ENCODE measurements at regions not wholly inside any gene's neighbourhood (a gene's known extent, or its start where the extent isn't known, plus 50 kb on each side); places are given as distances from the start of the nearest gene placed in this dataset.

- H3K4me3 ChIP-seq (ENCODE audit: low read length in 2 of 2) = no peak overlapping the region
- no peaks in the 10 kb centered on the region for H3K4me1 ChIP-seq (ENCODE audit: control insufficient read depth, insufficient read depth, low read length)
- no peaks in the 10 kb centered on the region for H3K27me3 ChIP-seq (ENCODE audit: control insufficient read depth in 1 of 2, insufficient read depth in 2 of 2, low read length in 2 of 2)
- no peak overlapping the region for H3K9ac ChIP-seq (ENCODE audit: low read length in 2 of 2)
- no peaks in the 10 kb centered on the region for H3K36me3 ChIP-seq (ENCODE audit: control insufficient read depth in 2 of 2, insufficient read depth in 2 of 2, low read length in 2 of 2)
- no peaks in the 10 kb centered on the region for H3K9me3 ChIP-seq (ENCODE audit: control insufficient read depth in 2 of 2, low read length in 2 of 2)
- H3K27ac ChIP-seq (ENCODE audit: low read length) = no peak overlapping the region
Measured at GRCh38 chr4:23234018-23234417, 541.3 kb downstream of the GBA3 start.

GRCh38 chr4:23233596-23233995 is 540.9 kb downstream of the GBA3 start:
- H3K4me1 ChIP-seq (ENCODE audit: control insufficient read depth, insufficient read depth, low read length) = no peaks in the 10 kb centered on the region
- H3K27me3 ChIP-seq (ENCODE audit: control insufficient read depth in 1 of 2, insufficient read depth in 2 of 2, low read length in 2 of 2) = no peaks in the 10 kb centered on the region
- H3K9me3 ChIP-seq (ENCODE audit: control insufficient read depth in 2 of 2, low read length in 2 of 2) = no peaks in the 10 kb centered on the region
- H3K36me3 ChIP-seq (ENCODE audit: control insufficient read depth in 2 of 2, insufficient read depth in 2 of 2, low read length in 2 of 2) = no peaks in the 10 kb centered on the region
- H3K4me3 ChIP-seq (ENCODE audit: low read length in 2 of 2) = no peak overlapping the region
- no peak overlapping the region for H3K9ac ChIP-seq (ENCODE audit: low read length in 2 of 2)
- no peak overlapping the region for H3K27ac ChIP-seq (ENCODE audit: low read length)

- H3K4me1 ChIP-seq (ENCODE audit: control insufficient read depth, insufficient read depth, low read length) = no peaks in the 10 kb centered on the region
- H3K9me3 ChIP-seq (ENCODE audit: control insufficient read depth in 2 of 2, low read length in 2 of 2) = no peaks in the 10 kb centered on the region
- H3K27ac ChIP-seq (ENCODE audit: low read length) = no peak overlapping the region
- H3K4me3 ChIP-seq (ENCODE audit: low read length in 2 of 2) = no peak overlapping the region
- H3K36me3 ChIP-seq (ENCODE audit: control insufficient read depth in 2 of 2, insufficient read depth in 2 of 2, low read length in 2 of 2) = no peaks in the 10 kb centered on the region
- no peaks in the 10 kb centered on the region for H3K27me3 ChIP-seq (ENCODE audit: control insufficient read depth in 1 of 2, insufficient read depth in 2 of 2, low read length in 2 of 2)
- H3K9ac ChIP-seq (ENCODE audit: low read length in 2 of 2) = no peak overlapping the region
Measured at GRCh38 chr4:23232987-23233386, 540.2 kb downstream of the GBA3 start.

- no peak overlapping the region for H3K9ac ChIP-seq (ENCODE audit: low read length in 2 of 2)
- H3K36me3 ChIP-seq (ENCODE audit: control insufficient read depth in 2 of 2, insufficient read depth in 2 of 2, low read length in 2 of 2) = no peaks in the 10 kb centered on the region
- H3K9me3 ChIP-seq (ENCODE audit: control insufficient read depth in 2 of 2, low read length in 2 of 2) = no peaks in the 10 kb centered on the region
- no peaks in the 10 kb centered on the region for H3K4me1 ChIP-seq (ENCODE audit: control insufficient read depth, insufficient read depth, low read length)
- H3K27me3 ChIP-seq (ENCODE audit: control insufficient read depth in 1 of 2, insufficient read depth in 2 of 2, low read length in 2 of 2) = no peaks in the 10 kb centered on the region
- H3K27ac ChIP-seq (ENCODE audit: low read length) = no peak overlapping the region
- H3K4me3 ChIP-seq (ENCODE audit: low read length in 2 of 2) = no peak overlapping the region
Measured at GRCh38 chr4:23225564-23225963, 532.8 kb downstream of the GBA3 start.

DNA sequence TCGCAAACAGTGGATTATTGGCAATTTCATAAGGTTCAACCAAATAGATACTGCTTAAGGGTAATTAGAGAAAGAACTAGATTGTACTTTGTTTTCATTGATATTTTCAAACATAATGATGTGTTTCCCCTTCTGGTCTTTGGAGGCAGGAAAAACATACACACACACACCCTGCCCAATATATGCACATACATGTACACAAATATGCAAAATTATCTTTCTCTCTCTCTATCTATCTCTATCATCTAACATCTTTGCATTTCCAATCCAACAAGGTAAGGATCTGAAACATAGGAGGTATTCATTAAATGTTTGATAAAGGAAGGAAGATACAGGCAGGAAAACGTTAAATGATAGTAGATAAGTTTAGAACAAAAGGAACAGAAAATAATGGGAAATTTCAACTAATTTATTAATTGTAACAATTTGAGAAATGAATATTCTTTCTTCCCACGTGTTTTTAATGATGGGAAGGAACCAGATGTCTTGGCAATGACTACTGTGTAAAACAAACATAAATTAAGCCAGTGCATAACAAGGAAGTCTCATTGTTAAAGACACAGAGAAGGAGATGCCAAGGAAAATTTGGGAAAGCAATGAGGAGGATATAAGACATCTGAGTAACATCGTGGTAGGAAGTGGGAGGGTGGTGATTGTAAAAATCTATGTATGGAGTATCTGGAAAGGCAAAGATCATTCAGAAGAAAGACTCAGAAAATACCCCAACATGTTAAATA is 532.1 kb downstream of the GBA3 start:
- Histone ChIP-seq H3K27me3 (ENCODE audit: control insufficient read depth in 1 of 2, insufficient read depth in 2 of 2, low read length in 2 of 2) (no peaks in the 10 kb centered on the region), H3K9me3 (ENCODE audit: control insufficient read depth in 2 of 2, low read length in 2 of 2) (no peaks in the 10 kb centered on the region), H3K27ac (ENCODE audit: low read length) (no peak overlapping the region), H3K9ac (ENCODE audit: low read length in 2 of 2) (no peak overlapping the region), H3K4me3 (ENCODE audit: low read length in 2 of 2) (no peak overlapping the region), H3K4me1 (ENCODE audit: control insufficient read depth, insufficient read depth, low read length) (no peaks in the 10 kb centered on the region), H3K36me3 (ENCODE audit: control insufficient read depth in 2 of 2, insufficient read depth in 2 of 2, low read length in 2 of 2) (no peaks in the 10 kb centered on the region)

DNA sequence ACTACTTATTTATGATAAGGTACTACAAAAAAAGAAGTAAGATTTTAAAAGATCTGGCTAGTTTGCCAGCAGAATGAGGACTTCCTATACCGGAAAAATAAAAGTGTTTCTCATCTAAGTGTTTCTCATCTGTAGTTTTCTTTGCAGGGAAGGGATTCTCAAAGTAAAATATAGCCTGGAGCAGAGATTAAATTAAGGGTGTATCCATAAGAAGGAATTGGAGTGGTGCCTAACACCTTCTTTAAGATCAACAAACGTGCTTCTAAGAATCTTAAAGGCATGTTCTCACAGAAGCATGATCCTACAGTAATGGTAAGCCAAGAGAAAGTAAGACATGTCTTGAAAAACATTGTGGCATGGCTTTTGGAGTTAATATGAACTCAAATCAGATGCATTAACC is 528.2 kb downstream of the GBA3 start:
- H3K4me1 ChIP-seq (ENCODE audit: control insufficient read depth, insufficient read depth, low read length) = no peaks in the 10 kb centered on the region
- no peaks in the 10 kb centered on the region for H3K9me3 ChIP-seq (ENCODE audit: control insufficient read depth in 2 of 2, low read length in 2 of 2)
- H3K27ac ChIP-seq (ENCODE audit: low read length) = no peak overlapping the region
- H3K27me3 ChIP-seq (ENCODE audit: control insufficient read depth in 1 of 2, insufficient read depth in 2 of 2, low read length in 2 of 2) = no peaks in the 10 kb centered on the region
- no peak overlapping the region for H3K4me3 ChIP-seq (ENCODE audit: low read length in 2 of 2)
- no peaks in the 10 kb centered on the region for H3K36me3 ChIP-seq (ENCODE audit: control insufficient read depth in 2 of 2, insufficient read depth in 2 of 2, low read length in 2 of 2)
- no peak overlapping the region for H3K9ac ChIP-seq (ENCODE audit: low read length in 2 of 2)

DNA sequence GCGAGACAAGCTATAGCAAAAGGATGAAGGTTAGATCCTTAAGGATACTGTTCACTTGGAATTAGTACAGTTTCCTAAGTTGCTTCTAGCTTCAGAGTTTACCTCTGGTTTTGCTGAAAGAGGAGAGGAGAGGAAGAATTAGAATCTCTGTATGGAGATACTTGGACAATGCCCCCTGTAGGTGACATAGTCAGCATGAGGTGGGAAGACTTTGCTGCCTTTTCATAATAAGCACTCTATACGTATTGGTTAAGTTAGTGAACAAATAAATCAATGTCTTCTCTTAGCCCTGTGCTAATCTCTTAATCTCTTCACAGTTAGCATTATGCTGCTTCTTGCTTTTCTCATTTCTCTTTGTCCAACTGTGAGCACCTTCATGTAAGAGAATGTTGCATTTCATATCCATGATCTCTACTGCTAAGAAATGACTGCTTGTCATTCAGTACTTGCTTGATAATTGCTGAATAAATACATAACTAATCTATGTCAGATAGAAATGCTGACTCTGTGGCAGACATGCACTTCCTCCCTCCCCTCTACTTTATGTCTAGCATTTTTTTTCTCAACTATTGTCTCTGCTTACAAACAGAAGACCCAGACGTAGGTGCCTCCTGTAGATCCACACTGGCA is 527.2 kb downstream of the GBA3 start:
- Histone ChIP-seq H3K27me3 (ENCODE audit: control insufficient read depth in 1 of 2, insufficient read depth in 2 of 2, low read length in 2 of 2) (no peaks in the 10 kb centered on the region), H3K27ac (ENCODE audit: low read length) (no peak overlapping the region), H3K9ac (ENCODE audit: low read length in 2 of 2) (no peak overlapping the region), H3K4me3 (ENCODE audit: low read length in 2 of 2) (no peak overlapping the region), H3K9me3 (ENCODE audit: control insufficient read depth in 2 of 2, low read length in 2 of 2) (no peaks in the 10 kb centered on the region), H3K36me3 (ENCODE audit: control insufficient read depth in 2 of 2, insufficient read depth in 2 of 2, low read length in 2 of 2) (no peaks in the 10 kb centered on the region), H3K4me1 (ENCODE audit: control insufficient read depth, insufficient read depth, low read length) (no peaks in the 10 kb centered on the region)

DNA sequence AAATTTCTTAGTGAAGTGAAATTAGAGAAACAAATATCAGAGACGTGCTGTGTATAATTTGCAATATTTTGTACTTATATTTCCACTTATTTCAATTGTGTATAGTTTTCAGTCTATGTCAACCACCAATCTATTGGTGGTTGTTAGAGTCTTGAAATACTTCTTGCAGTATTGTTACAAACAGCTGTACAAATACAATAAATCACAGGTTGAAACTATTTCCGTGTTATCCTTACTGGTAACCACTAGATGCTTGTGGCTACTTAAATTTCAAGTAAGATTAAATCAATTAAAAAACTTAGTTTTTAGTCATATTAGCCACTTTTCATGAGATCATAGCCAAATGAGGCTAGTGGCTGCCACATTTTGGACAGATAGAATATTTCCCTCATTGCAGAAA is 520.5 kb downstream of the GBA3 start:
- H3K27ac ChIP-seq (ENCODE audit: low read length) = no peak overlapping the region
- no peaks in the 10 kb centered on the region for H3K9me3 ChIP-seq (ENCODE audit: control insufficient read depth in 2 of 2, low read length in 2 of 2)
- no peak overlapping the region for H3K9ac ChIP-seq (ENCODE audit: low read length in 2 of 2)
- no peaks in the 10 kb centered on the region for H3K4me1 ChIP-seq (ENCODE audit: control insufficient read depth, insufficient read depth, low read length)
- H3K27me3 ChIP-seq (ENCODE audit: control insufficient read depth in 1 of 2, insufficient read depth in 2 of 2, low read length in 2 of 2) = no peaks in the 10 kb centered on the region
- H3K4me3 ChIP-seq (ENCODE audit: low read length in 2 of 2) = no peak overlapping the region
- no peaks in the 10 kb centered on the region for H3K36me3 ChIP-seq (ENCODE audit: control insufficient read depth in 2 of 2, insufficient read depth in 2 of 2, low read length in 2 of 2)

- no peaks in the 10 kb centered on the region for H3K27me3 ChIP-seq (ENCODE audit: control insufficient read depth in 1 of 2, insufficient read depth in 2 of 2, low read length in 2 of 2)
- H3K36me3 ChIP-seq (ENCODE audit: control insufficient read depth in 2 of 2, insufficient read depth in 2 of 2, low read length in 2 of 2) = no peaks in the 10 kb centered on the region
- no peak overlapping the region for H3K9ac ChIP-seq (ENCODE audit: low read length in 2 of 2)
Measured at GRCh38 chr4:23212558-23212957, 519.8 kb downstream of the GBA3 start.

DNA sequence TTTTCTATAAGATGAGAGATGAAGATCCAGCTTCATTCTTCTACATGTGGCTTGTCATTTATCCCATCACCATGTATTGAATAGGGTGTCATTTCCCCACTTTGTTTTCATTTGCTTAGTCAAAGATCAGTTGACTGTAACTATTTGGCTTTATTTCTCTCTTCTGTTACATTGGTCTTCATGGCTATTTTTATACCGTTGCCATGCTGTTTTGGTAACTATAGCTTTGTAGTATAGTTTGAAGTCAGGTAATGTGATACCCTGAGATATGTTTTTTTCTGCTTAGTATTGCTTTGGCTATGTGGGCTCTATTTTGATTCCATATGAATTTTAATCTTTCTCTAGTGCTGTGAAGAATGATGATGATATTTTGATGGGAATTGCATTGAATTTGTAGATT is 514.3 kb downstream of the GBA3 start:
- no peak overlapping the region for H3K4me3 ChIP-seq (ENCODE audit: low read length in 2 of 2)
- no peaks in the 10 kb centered on the region for H3K27me3 ChIP-seq (ENCODE audit: control insufficient read depth in 1 of 2, insufficient read depth in 2 of 2, low read length in 2 of 2)
- H3K9me3 ChIP-seq (ENCODE audit: control insufficient read depth in 2 of 2, low read length in 2 of 2) = peaks cover 0 to 2% of the 10 kb centered on the region in 2 donors
- H3K27ac ChIP-seq (ENCODE audit: low read length) = no peak overlapping the region
- no peak overlapping the region for H3K9ac ChIP-seq (ENCODE audit: low read length in 2 of 2)
- no peaks in the 10 kb centered on the region for H3K36me3 ChIP-seq (ENCODE audit: control insufficient read depth in 2 of 2, insufficient read depth in 2 of 2, low read length in 2 of 2)
- H3K4me1 ChIP-seq (ENCODE audit: control insufficient read depth, insufficient read depth, low read length) = no peaks in the 10 kb centered on the region

More at GRCh38 chr4:23212558-23212957, 519.8 kb downstream of the GBA3 start:
- Histone ChIP-seq H3K9me3 (ENCODE audit: control insufficient read depth in 2 of 2, low read length in 2 of 2) (no peaks in the 10 kb centered on the region), H3K27ac (ENCODE audit: low read length) (no peak overlapping the region), H3K4me1 (ENCODE audit: control insufficient read depth, insufficient read depth, low read length) (no peaks in the 10 kb centered on the region), H3K4me3 (ENCODE audit: low read length in 2 of 2) (no peak overlapping the region)

GRCh38 chr4:23202712-23203247 is 510.0 kb downstream of the GBA3 start:
- no peaks in the 10 kb centered on the region for H3K4me1 ChIP-seq (ENCODE audit: control insufficient read depth, insufficient read depth, low read length)
- no peak overlapping the region for H3K4me3 ChIP-seq (ENCODE audit: low read length in 2 of 2)
- no peak overlapping the region for H3K27ac ChIP-seq (ENCODE audit: low read length)
- H3K9ac ChIP-seq (ENCODE audit: low read length in 2 of 2) = no peak overlapping the region
- H3K9me3 ChIP-seq (ENCODE audit: control insufficient read depth in 2 of 2, low read length in 2 of 2) = peaks cover 0 to 2% of the 10 kb centered on the region in 2 donors
- H3K36me3 ChIP-seq (ENCODE audit: control insufficient read depth in 2 of 2, insufficient read depth in 2 of 2, low read length in 2 of 2) = no peaks in the 10 kb centered on the region
- no peaks in the 10 kb centered on the region for H3K27me3 ChIP-seq (ENCODE audit: control insufficient read depth in 1 of 2, insufficient read depth in 2 of 2, low read length in 2 of 2)

Measured in stomach smooth muscle (tissue), 2 donors.